ENCODE measurements at regions not wholly inside any gene's neighbourhood (a gene's known extent, or its start where the extent isn't known, plus 50 kb on each side); places are given as distances from the start of the nearest gene placed in this dataset.
"Not testable (repeated sequence)": the region's sequence is repeated elsewhere in the genome, so short reads cannot be mapped to it uniquely, and the experiment has no call there.

DNA sequence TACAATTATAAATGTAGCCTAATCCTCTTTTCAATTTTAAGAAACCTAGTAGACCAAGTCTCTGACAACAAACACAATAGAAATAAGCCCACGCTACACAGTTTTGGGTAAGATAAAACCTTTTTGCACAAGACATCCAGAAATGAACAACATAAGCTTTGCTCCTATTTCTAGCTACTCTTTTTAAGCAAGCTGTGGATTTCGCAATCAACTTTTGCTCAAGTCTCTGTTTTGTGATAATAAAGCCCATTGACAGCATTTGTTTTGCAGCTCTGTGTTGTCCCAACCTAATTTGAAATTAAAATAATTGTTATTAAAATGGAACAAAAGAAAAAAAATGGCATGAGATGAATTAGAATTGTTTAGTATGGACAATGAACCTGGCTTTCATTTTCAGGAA lies 287.9 kb upstream of the PUDP start:
- intact Hi-C loops (cut with DNase I) = no loop called here
- ATAC-seq (no peak), DNase-seq (ENCODE audit: missing footprints) (no peak)

DNA sequence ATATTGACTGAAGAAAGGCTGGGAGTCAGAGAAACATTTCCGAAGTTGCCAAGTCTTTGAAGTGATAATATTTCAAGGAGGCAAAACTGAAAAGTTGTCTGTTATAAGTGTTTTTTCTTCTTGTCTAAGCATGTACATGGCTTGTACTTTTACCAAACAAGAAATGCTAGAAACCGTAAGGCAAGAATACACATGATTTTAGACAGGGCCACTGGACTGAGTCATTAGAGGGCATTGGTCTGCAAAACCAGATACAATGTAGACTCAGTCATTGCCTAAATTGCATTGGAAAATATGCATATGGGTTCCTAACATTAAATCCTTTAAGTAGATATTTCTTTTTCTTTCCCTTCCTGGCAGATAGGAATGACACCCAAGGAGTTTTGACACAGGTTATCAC lies 284.9 kb upstream of the PUDP start:
- intact Hi-C loops (cut with DNase I) = no loop called here
- ATAC-seq (no peak), DNase-seq (ENCODE audit: missing footprints) (no peak)

DNA sequence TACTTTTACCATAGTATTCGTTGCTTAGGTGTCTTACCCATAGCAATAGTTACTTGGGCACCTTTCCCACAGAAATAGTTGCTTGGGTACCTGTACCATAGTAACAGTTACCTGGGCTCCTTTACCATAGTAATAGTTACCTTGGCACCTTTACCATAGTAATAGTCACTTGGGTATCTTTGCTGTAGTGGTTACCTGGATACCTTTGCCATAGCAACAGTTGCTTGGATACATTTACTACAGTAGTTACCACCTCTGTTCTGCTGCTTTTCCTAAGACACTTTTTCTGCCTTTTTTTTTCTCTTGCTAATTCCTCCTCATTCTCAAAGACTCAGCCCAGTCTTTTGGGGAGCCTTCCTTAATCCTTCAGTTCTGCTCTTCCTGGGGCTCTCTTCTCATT lies 272.8 kb upstream of the PUDP start:
- ATAC-seq (no peak), DNase-seq (ENCODE audit: missing footprints) (no peak)
- intact Hi-C loops (cut with DNase I) = no loop called here

DNA sequence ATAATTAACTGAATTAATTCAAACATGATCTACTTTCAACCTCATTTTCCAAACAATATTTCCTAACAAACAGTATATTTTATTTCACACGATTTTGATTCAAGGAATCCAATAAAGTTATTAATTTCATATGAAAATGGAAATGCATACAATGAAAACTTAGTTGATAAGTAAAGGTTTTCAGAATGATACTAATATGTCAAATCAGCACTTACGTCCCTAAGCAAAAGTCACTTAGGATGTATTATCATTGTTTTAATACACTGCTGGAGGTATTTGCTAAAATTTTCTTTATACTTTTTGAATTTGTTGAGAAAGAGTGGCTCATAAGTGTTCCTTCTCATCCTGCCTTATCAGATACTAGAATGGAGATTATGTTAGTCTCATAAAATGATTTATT lies 266.8 kb upstream of the PUDP start:
- intact Hi-C loops (cut with DNase I) = no loop called here
- DNase-seq (ENCODE audit: missing footprints) (no peak), ATAC-seq (no peak)

DNA sequence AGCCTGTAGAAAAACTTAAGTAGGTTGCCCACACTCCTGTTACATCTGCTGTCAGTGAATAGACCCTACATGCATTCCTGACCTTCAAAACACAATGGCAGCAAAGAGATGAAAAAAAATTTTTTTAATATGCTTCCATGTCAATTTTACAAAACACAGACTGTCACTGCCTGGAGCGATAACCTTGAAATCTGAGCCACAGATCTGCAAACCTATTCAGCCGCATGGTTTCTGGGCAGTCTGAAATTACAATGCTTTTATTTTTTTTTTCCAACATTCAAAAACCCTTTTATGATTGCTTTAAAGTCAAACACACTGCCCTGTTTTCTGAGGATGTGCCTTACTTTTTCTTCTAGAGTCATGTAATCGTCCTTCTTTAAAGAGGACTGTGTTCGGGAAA lies 264.9 kb upstream of the PUDP start:
- DNase-seq (ENCODE audit: missing footprints) (no peak), ATAC-seq (no peak)
- intact Hi-C loops (cut with DNase I) = no loop called here

DNA sequence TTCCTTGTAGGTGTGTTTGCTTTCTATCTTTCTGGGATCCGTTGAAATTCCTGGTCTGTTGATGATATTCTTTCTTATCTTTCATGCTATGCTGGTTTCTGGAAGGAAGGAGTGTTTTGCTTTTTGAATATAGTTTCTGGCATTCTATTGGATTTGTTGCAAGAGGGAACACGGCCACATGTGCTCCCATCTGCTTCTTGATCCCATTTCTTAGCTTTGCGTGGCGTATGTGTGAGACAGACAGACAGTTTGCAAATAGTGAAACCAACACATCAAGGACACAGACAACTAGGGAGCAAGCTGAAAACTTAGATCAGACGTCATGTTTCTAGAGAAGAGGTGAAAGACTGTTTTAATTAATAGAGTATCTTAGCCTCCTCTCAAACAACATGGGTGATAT lies 261.9 kb upstream of the PUDP start:
- DNase-seq (ENCODE audit: missing footprints) (no peak), ATAC-seq (no peak)
- intact Hi-C loops (cut with DNase I) = no loop called here

DNA sequence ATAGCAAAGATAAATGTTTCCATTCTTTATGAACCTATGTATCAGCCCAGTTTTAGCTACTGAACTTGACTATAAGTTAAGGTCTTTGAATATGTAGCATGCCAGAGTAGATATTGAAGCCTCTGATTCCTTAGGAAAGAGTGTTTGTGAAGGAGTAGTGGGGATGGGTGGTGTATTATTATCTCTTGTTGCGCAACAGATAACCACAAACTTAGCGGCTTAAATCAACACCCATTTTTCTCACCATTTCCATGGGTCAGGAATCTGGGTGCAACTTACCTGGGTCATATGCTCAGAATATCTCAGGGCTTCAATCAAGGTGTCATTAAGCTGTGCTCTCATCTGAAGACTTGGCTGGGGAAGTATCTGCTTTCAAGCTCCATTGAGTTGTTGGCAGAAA lies 251.4 kb upstream of the PUDP start:
- intact Hi-C loops (cut with DNase I) = no loop called here
- ATAC-seq (no peak), DNase-seq (ENCODE audit: missing footprints) (no peak)

DNA sequence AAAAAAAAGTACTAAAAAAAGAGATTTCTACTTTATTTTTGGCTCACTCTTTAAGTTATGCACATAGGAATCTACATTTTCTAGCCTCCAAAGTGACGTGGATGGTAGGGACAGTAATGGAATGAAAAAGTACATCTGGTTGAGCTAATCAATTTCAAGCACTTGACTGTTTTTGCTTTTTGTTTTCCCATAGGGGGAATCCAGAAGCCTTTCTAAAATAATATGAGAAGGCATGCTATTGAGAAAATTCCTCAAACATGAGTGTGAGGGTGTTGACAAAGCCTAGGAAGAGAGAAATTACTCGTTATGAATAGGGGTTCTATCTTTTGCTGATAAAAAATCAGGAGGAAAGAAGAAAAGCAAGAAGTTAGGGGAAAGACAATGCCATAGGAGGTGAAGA lies 242.5 kb upstream of the PUDP start:
- no peak for DNase-seq (ENCODE audit: missing footprints)
- intact Hi-C loops (cut with DNase I) = no loop called here
- ATAC-seq = no peak

DNA sequence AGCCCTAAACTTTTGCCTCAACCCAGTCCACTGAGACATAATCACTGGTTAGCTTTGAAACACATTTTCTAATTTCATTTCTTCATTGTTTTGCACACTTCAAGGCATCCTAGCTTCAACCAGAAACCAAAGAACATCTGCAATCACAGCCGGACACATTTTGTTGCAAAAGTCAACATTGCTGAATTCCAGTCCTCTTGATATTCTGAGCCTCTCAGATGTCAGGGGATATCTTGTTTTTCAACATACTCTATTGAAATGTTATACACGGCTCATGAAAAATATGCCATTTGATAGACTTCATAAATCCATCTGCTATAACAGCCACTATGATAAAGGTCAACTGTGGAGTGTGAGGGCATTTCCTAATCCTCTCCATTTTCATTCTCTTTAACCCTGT lies 241.6 kb upstream of the PUDP start:
- intact Hi-C loops (cut with DNase I) = no loop called here
- DNase-seq (ENCODE audit: missing footprints) (no peak), ATAC-seq (no peak)

DNA sequence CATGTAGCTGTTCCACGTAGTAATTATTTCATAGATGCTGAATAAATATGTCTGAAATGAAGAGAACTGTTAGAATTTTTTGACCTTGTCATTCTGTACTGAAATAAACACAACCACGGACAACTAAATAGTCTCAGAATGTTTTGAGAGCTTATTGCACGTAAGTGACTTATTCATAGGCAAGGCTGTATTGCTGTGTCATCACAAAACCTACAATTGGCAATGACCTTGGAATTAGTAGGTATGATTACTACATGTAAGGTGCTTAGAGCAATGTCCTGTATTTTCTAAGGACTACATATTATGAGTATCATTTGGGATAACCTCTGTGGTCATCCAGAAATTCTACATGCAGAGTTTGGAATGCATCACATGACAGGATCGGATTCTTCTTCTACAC lies 237.2 kb upstream of the PUDP start:
- DNase-seq (ENCODE audit: missing footprints) (no peak), ATAC-seq (no peak)
- intact Hi-C loops (cut with DNase I) = no loop called here

DNA sequence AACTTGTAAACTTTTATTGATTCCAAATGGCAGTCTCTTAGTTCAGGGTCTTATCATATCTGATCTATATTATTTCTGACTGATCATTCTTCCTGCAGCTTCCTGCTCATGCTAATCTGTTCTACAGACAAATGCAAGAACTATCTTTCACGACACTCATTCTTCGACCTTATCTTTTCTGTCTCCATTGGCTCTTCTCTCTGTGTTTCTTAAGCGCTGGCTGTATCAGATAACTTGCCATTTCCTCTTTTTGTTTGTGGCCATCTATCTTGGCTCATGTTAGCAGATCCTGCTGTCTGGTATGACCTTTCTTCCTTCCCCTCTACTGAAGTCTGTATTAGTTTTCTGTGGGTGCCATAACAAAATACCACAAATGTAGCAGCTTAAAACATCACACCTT lies 230.5 kb upstream of the PUDP start:
- DNase-seq (ENCODE audit: missing footprints) (no peak), ATAC-seq (no peak)
- intact Hi-C loops (cut with DNase I) = no loop called here

DNA sequence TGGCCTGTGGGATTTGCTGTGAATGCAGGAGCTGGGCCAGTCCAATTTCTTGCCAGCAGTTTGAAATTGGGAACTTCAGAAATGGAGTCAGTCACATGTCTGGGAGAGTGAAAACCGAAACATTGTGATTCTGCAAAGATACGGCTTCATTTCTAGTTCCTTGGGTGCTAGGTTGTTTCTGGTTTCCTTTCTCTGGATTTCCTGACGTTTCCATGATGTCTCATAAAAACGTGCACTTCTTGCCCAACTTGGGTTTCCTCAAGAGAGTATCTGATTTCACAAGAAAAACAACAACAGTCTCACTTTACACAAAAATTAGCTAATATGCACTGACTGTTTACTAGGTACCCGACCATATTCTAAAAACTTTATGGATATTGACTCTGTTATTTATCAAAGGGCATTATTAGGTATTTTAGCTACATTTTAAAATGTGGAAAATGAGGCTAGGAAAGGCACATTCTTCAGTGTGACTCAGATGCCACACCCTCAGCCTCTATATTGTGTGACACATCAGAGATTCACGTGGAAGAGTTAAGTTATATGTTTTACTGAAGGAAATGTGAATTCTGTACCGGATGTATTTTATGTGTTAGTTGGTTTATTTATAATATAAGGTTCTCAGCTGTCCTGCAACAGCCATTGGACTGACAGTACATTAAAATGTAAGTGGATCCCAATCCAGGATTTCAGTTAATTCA lies 225.0 kb upstream of the PUDP start:
- intact Hi-C loops (cut with DNase I) = no loop called here
- DNase-seq (ENCODE audit: missing footprints) (no peak), ATAC-seq (no peak)

DNA sequence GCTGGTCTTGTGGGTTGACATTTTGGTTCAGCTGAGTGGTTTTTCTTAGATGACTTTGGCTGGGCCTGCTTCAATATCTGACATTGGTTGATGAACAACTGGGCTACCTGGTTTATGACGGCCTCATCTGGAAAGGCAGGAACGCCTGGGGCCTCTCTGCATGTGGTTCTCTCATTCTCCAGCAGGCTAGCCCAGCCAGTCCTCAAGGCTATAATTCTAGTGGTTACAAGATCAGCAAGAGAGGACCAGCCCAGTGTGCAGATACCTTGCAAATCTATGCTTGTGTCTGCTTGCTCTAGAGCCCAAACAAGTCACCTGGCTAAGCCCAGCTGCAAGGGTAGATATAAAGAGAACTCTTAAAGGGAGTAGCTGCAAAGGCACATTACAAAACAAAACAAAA lies 214.2 kb upstream of the PUDP start:
- DNase-seq (ENCODE audit: missing footprints) (no peak), ATAC-seq (no peak)
- intact Hi-C loops (cut with DNase I) = no loop called here

DNA sequence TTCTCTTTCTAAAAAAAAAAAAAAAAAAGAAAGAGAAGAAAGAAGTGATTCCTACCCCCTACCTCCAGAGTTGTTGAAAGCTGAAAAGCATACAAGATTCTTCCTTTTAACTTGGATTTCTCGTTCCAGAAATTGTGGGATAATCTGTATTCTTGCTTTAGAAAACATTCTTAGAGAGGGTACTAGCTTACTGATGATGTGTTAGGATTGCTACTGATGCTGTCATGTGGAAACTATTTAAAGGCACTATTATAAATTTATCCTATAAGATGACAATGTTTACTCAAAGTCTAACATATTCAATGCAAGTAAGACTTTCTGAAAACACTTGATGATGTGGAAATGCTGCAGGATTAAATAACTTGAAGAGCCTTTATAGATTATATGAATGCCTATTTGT lies 204.0 kb upstream of the PUDP start:
- DNase-seq (ENCODE audit: missing footprints) = no peak
- intact Hi-C loops (cut with DNase I) = no loop called here
- no peak for ATAC-seq

DNA sequence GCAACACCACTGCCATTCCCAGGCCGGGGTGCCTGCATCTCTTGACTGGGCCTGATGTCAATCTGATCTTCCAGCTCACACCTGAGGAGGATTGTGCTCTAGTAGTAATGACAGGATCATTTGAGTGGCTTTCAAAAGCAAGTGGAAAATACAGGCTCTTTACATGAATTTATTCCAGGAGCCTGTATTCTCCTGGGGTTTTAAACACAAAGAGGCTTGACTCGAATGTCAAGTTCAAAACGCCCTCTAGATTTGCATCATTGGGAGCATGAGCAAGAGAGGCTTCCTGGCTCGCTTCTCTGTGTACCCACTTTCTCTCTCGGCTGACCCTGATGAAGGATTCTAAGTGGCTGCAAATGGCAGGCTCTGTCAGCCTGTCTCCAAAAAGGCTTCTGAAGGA lies 199.5 kb upstream of the PUDP start:
- DNase-seq (ENCODE audit: missing footprints) (no peak), ATAC-seq (no peak)
- intact Hi-C loops (cut with DNase I) = no loop called here

DNA sequence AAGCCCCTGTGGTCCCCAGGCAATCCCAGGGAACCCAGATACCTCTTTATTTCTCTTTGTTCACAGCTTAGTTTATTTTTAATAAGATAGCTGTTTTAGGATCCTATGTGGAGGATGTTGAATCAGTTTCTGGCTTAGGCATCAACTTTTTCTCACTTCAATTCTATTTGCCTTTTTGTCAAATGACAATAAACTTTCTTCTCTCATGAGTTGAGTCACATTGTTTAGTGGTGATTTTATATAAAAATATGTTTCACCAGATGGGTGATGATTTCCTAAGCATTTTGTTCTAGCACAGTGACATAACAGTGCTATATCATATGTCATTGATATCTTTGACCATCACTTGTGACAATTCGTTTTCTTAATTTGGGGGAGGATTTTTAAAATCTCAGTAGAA lies 198.1 kb upstream of the PUDP start:
- ATAC-seq (no peak), DNase-seq (ENCODE audit: missing footprints) (no peak)
- intact Hi-C loops (cut with DNase I) = no loop called here

DNA sequence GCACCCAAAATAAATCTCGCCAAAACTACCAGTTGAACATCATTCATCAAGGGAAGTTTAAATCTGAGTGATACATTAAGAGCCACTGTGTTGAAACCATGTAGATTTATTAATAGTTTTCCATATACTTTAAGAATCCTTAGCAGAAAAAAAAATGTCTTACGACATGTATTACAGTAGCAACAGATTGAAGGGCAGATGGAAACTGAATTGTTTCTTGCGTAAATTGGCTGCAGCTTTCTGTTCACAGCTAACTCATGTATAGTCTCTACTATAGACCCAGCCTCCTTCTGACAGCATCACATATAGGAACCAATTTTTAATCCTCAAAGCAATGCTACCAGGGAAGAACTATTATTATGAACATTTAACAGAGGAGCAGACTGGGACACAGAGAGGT lies 195.2 kb upstream of the PUDP start:
- ATAC-seq (no peak), DNase-seq (ENCODE audit: missing footprints) (no peak)
- intact Hi-C loops (cut with DNase I) = no loop called here

DNA sequence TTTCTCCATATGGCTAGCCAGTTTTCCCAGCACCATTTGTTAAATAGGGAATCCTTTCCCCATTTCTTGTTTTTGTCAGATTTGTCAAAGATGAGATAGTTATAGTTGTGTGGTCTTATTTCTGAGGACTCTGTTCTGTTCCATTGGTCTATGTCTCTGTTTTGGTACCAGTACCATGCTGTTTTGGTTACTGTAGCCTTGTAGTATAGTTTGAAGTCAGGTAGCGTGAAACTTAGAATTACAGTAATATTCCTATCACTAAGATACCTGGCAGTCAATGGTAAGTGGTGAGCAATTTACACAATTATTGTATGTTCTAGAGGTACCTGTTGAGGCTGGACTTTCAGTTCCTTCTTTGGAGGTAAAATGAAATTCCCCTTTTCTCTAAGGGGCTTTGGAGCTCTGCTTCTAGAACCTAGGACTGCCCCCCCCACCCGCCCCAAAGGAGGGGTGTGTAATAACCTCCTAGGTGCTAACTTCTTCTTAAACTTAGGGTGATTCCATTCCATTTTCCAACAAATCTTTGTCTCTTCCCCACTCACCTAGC lies 187.9 kb upstream of the PUDP start:
- intact Hi-C loops (cut with DNase I); DNase-seq (ENCODE audit: missing footprints); ATAC-seq: not testable (repeated sequence)

DNA sequence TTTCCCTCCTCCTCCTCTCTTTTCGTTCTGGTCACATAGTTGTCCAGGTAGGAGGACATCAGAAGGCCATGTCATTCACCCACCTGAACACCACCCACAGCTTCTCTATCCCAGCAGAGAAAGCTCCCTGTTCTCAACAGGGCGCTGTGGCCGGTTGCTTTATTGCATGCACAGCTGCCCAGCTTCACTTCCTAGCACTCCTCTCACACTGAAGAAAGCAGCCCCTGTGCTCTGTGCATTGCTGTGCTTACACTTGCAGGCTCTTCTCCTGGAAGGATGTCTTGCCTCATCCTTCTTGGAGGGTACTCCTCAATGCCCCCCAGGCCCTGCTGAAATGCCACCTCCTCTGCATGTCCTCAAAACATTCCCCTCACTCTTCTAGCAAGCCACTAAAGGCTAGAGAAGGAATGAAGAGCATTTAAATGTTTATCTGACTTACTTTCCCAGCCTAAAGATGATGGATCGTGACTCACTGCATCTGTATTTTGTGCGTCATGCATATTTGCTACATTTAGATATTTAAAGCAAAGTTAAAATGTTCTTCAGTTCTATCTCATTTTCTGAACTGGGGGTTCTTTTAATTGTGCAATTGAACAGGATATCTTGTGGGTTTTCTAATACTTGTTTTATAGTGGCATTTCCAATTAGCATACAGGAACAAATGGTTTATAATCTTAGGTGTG lies 186.4 kb upstream of the PUDP start:
- intact Hi-C loops (cut with DNase I) = no loop called here
- ATAC-seq = no peak

DNA sequence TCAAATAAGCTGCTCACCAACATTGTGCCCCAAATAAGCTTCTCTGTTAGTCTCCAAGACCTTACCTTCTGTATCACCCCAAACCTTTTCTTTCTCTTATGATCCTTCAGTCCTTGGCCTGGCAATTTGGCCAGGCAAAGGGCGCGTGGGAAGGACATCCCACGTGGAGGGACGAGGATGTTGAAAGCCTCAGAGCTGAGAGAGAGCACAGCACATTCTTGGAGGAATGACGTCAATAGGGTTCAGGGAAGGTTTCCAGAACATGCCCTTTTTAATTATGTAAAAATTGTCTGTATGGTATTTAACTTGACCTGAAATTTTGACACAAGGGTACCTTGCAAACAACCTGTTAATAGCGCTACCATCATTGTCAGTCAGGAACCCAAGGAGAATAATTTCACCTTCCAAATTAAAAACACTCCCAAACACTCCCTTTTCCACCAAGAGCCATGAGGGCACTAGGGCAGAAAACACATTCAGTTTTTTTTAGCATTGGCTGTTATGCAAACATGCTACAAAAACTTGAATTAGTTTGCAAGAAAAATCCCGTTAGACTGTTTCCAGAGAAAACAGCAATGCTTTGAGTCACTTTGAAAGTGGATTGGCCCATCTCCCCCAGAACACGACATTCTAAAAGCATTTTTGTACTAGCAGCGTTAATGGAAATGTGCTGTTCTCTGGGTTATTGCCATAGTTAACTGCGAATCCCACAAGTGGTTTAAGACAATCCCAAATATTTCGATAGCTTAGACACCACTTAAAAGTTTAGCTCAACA lies 183.2 kb upstream of the PUDP start:
- ATAC-seq (peak; percentile 56), DNase-seq (ENCODE audit: missing footprints) (no peak)
- intact Hi-C loops (cut with DNase I) = no loop called here

More for the DNA sequence above, 186.4 kb upstream of the PUDP start:
- DNase-seq (ENCODE audit: missing footprints) = no peak
